Hepatocyte (in vitro differentiated cells): ENCODE measurements at regions not wholly inside any gene's neighbourhood (a gene's known extent, or its start where the extent isn't known, plus 50 kb on each side); places are given as distances from the start of the nearest gene placed in this dataset.

Source experiments
- DNase-seq: peaks from one replicate; pipeline ENCODE4 v3.0.0-alpha.2; 2016; ENCODE audit warnings: low spot score
- H2AFZ ChIP-seq: fragments of 200-600 bp; sonication (generic); 2 replicates; pipeline ENCODE4 v1.6.0; 2016; ENCODE audit warnings: antibody characterized with exemption, mild to moderate bottlenecking
- H3K27ac ChIP-seq: fragments of 200-600 bp; sonication (generic); 2 replicates; pipeline ENCODE4 v1.5.1; 2016; ENCODE audit warnings: mild to moderate bottlenecking
- H3K27me3 ChIP-seq: fragments of 200-600 bp; sonication (generic); 2 replicates; pipeline ENCODE4 v1.6.1; 2016
- H3K36me3 ChIP-seq: fragments of 200-600 bp; sonication (generic); replicated peaks from 2 replicates; pipeline ENCODE4 v1.5.1; 2016; ENCODE audit warnings: low read depth; ENCODE audit not compliant: insufficient read depth
- H3K4me1 ChIP-seq: fragments of 200-600 bp; sonication (generic); 2 replicates; pipeline ENCODE4 v1.5.1; 2016; ENCODE audit warnings: mild to moderate bottlenecking, moderate library complexity; ENCODE audit not compliant: insufficient read depth
- H3K4me2 ChIP-seq: fragments of 200-600 bp; sonication (generic); 2 replicates; pipeline ENCODE4 v1.6.0; 2016
- H3K4me3 ChIP-seq: fragments of 200-600 bp; sonication (generic); 2 replicates; pipeline ENCODE4 v1.5.1; 2016; ENCODE audit warnings: mild to moderate bottlenecking
- H3K79me2 ChIP-seq: fragments of 200-600 bp; sonication (generic); 2 replicates; pipeline ENCODE4 v1.6.0; 2017; ENCODE audit warnings: mild to moderate bottlenecking
- H3K9me2 ChIP-seq: fragments of 200-600 bp; sonication (generic); replicated peaks from 2 replicates; pipeline ENCODE4 v1.6.0; 2017; ENCODE audit warnings: mild to moderate bottlenecking; ENCODE audit not compliant: insufficient read depth
- H3K9me3 ChIP-seq: fragments of 200-600 bp; sonication (generic); 2 replicates; pipeline ENCODE4 v1.5.1; 2016; ENCODE audit warnings: low read depth, mild to moderate bottlenecking
- H4K20me1 ChIP-seq: fragments of 200-600 bp; sonication (generic); 2 replicates; pipeline ENCODE4 v1.6.0; 2016; ENCODE audit warnings: mild to moderate bottlenecking; ENCODE audit not compliant: insufficient read depth, poor library complexity, severe bottlenecking
- EZH2 ChIP-seq: fragments of 200-600 bp; sonication (generic); IDR thresholded peaks from 2 replicates; pipeline ENCODE4 v1.6.1; 2016; ENCODE audit warnings: antibody characterized with exemption, mild to moderate bottlenecking, borderline replicate concordance
- EZH2phosphoT487 ChIP-seq: fragments of 200-600 bp; sonication (generic); IDR thresholded peaks from one replicate; pipeline ENCODE4 v1.6.1; 2018; ENCODE audit warnings: antibody characterized with exemption, mild to moderate bottlenecking, low read depth, moderate library complexity; ENCODE audit not compliant: unreplicated experiment, severe bottlenecking
- WGBS: methylation state at CpG from one replicate; pipeline ENCODE4 v1.1.6; 2016; ENCODE audit warnings: low lambda C conversion rate; ENCODE audit errors: missing lambda C conversion rate; 5-methylcytosine and 5-hydroxymethylcytosine counted together
- TF ChIP-seq, protein P1 (sequence below): fragments of 200-600 bp; sonication (generic); IDR thresholded peaks from 2 replicates; pipeline ENCODE4 v1.5.1; 2016; ENCODE audit warnings: antibody characterized with exemption, mild to moderate bottlenecking; ENCODE audit not compliant: poor library complexity

DNA sequence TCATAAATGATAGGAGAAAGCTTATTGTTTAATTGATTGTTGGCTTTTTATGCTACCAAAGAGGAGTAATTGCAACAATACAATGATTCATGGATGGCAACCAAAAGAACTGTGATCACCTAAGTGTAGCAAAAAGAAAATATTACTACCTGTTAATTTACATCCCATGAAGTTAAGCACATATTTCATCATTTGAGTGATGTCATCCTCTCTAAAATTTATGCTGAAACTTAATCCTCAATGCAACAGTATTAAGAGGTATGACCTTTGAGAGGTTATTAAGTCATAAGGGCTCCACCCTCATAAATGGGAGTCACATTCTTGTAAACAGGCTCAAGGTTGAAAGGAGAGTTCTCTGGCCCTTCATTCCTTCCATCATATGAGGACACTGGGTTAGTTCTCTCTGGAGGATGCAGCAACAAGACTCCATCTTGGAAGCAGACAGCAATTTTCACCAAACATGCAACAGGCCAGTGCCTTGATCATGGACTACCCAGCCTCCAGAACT lies 190.6 kb upstream of the GRIK2 start:
- Histone ChIP-seq H3K4me3 (no peak overlapping the region), H3K9me2 (no peaks in the 10 kb centered on the region), H3K27ac (no peak overlapping the region), H3K4me2 (no peak overlapping the region), H3K79me2 (no peaks in the 10 kb centered on the region), H3K36me3 (no peaks in the 10 kb centered on the region), H3K27me3 (no peaks in the 10 kb centered on the region), H4K20me1 (no peaks in the 10 kb centered on the region), H2AFZ (no peak overlapping the region), H3K4me1 (no peaks in the 10 kb centered on the region), H3K9me3 (no peaks in the 10 kb centered on the region)
- DNase-seq, result no peak
- TF ChIP-seq EZH2phosphoT487 (no peak), EZH2 (no peak)
- TF ChIP-seq, protein P1, sequence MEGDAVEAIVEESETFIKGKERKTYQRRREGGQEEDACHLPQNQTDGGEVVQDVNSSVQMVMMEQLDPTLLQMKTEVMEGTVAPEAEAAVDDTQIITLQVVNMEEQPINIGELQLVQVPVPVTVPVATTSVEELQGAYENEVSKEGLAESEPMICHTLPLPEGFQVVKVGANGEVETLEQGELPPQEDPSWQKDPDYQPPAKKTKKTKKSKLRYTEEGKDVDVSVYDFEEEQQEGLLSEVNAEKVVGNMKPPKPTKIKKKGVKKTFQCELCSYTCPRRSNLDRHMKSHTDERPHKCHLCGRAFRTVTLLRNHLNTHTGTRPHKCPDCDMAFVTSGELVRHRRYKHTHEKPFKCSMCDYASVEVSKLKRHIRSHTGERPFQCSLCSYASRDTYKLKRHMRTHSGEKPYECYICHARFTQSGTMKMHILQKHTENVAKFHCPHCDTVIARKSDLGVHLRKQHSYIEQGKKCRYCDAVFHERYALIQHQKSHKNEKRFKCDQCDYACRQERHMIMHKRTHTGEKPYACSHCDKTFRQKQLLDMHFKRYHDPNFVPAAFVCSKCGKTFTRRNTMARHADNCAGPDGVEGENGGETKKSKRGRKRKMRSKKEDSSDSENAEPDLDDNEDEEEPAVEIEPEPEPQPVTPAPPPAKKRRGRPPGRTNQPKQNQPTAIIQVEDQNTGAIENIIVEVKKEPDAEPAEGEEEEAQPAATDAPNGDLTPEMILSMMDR, result no peak

DNA sequence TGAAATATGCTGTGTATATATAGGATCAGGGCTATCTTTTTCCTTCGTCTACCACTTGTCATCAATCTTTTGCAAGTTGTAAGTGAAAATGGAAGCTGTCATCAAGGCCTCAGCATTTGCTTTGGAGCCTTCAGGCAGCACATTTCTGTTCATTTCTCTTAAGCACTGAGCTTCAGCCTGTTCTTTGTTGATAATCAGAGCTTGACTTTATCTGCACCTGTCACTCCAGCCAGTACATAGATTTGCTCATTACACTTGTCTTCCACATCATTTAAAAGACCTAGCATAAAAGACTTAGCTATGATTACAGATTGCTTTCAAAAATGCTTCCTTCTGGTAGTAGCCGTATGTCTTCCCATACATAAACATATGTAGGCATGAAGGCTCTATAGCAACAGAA lies 189.8 kb upstream of the GRIK2 start:
- 70% methylated on average over 2 of the region's 2 CpGs for WGBS

DNA sequence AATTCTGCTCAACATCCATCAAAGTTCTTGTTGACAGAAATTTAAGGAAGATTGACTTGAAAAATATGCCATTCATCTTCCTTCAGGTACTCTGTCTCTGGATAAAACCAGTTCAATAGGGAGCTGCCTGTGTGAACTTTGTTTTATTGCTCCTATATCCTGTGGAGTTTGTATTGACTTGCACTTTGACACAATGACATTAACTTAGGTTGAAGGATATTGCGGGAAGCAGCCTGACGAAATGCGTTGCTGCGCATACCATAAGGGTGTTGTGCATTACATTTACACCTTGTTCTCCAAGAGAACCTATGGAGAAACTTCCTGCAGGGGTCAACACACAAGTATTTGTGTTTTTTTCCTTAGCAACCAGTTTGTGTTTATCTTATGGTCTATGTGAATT lies 185.4 kb upstream of the GRIK2 start:
- no peaks in the 10 kb centered on the region for H3K9me2 ChIP-seq
- no peaks in the 10 kb centered on the region for H3K36me3 ChIP-seq
- peak overlapping the region; percentile 51 for H3K27ac ChIP-seq
- H3K79me2 ChIP-seq, result no peaks in the 10 kb centered on the region
- no peak overlapping the region for H2AFZ ChIP-seq
- WGBS, result 43% methylated on average over 4 of the region's 4 CpGs
- no peak overlapping the region for H3K4me3 ChIP-seq
- no peaks in the 10 kb centered on the region for H4K20me1 ChIP-seq
- H3K4me1 ChIP-seq, result no peaks in the 10 kb centered on the region
- TF ChIP-seq, protein P1, result no peak
- TF ChIP-seq EZH2phosphoT487 (no peak), EZH2 (no peak)
- H3K27me3 ChIP-seq, result no peaks in the 10 kb centered on the region
- no peak overlapping the region for H3K4me2 ChIP-seq
- no peaks in the 10 kb centered on the region for H3K9me3 ChIP-seq
- DNase-seq, result peak; percentile 38

More for the DNA sequence above, 189.8 kb upstream of the GRIK2 start:
- H4K20me1 ChIP-seq, result no peaks in the 10 kb centered on the region
- no peak overlapping the region for H3K4me3 ChIP-seq
- no peaks in the 10 kb centered on the region for H3K9me3 ChIP-seq
- no peaks in the 10 kb centered on the region for H3K27me3 ChIP-seq
- TF ChIP-seq, protein P1, result no peak
- TF ChIP-seq EZH2, result no peak
- TF ChIP-seq EZH2phosphoT487, result no peak
- H3K4me2 ChIP-seq, result no peak overlapping the region
- H3K4me1 ChIP-seq, result no peaks in the 10 kb centered on the region
- no peak for DNase-seq
- no peak overlapping the region for H3K27ac ChIP-seq
- H3K79me2 ChIP-seq, result no peaks in the 10 kb centered on the region
- no peaks in the 10 kb centered on the region for H3K36me3 ChIP-seq
- H3K9me2 ChIP-seq, result no peaks in the 10 kb centered on the region
- no peak overlapping the region for H2AFZ ChIP-seq

DNA sequence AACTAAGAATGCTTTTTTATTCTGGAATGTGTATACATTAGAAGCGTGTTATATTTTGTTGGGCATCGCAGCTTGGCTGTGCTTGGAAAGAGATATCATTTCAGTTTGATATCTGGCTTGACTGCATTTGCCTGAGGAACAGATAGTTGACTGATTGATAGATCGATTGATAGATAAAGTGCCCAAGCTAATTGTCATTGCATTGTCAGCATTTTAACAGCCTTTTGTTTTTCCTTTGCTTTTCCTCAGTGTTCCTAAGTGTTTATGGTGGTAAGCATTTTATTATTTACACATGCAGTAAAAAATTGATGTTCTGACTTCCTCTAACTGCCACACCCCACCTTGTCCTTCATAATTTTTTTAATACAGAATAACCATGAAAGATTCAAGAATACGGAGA lies 180.9 kb upstream of the GRIK2 start:
- H3K27me3 ChIP-seq, result no peaks in the 10 kb centered on the region
- no peaks in the 10 kb centered on the region for H3K9me3 ChIP-seq
- no peak overlapping the region for H3K4me3 ChIP-seq
- no peak for DNase-seq
- H3K9me2 ChIP-seq, result peaks cover 4% of the 10 kb centered on the region
- no peaks in the 10 kb centered on the region for H3K4me1 ChIP-seq
- H4K20me1 ChIP-seq, result no peaks in the 10 kb centered on the region
- no peak overlapping the region for H2AFZ ChIP-seq
- no peaks in the 10 kb centered on the region for H3K36me3 ChIP-seq
- TF ChIP-seq EZH2phosphoT487, result no peak
- TF ChIP-seq, protein P1, result no peak
- TF ChIP-seq EZH2, result no peak
- H3K79me2 ChIP-seq, result no peaks in the 10 kb centered on the region
- no peak overlapping the region for H3K27ac ChIP-seq
- H3K4me2 ChIP-seq, result no peak overlapping the region
- WGBS, result 82% methylated on average over 4 of the region's 4 CpGs
